KBM-7 (cell line): ENCODE measurements at regions not wholly inside any gene's neighbourhood (a gene's known extent, or its start where the extent isn't known, plus 50 kb on each side); places are given as distances from the start of the nearest gene placed in this dataset.

Source experiments
- DNase-seq: peaks from one replicate; pipeline ENCODE4 v3.0.0-alpha.2; 2015
- in situ Hi-C: fragments of 300-500 bp; cut with MboI; formaldehyde crosslinking; loops from 2 replicates; pipeline ENCODE4 v1.14.3; 2020; ENCODE audit warnings: low sequenced_read_pairs, low pct_unique_long_range_greater_than_20kb, mixed read lengths

DNA sequence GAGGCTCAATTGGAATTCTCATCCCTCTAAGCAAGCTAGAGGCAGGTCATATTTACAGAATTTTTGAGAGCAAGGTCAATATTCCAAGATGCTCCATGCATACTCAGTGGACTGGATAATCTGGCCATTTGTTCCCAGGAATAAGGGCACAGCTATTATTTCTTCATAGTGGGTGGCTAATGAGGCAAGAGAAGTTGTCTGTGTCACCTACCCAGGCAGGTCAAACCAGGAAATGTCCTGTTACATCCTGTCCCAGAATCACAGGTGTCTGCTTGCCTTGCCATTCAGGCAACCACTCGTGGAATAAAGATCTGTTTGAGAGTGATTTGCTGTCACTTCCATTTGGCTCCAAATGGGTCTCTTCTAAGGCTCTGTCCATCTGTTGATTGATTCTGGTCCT is 85.2 kb upstream of the ZP4 start:
- DNase-seq, result no peak
- in situ Hi-C loops, result no loop called here

GRCh38 chr1:237975376-237975775 is 84.7 kb upstream of the ZP4 start:
- in situ Hi-C loops, result no loop called here
- DNase-seq, result no peak

DNA sequence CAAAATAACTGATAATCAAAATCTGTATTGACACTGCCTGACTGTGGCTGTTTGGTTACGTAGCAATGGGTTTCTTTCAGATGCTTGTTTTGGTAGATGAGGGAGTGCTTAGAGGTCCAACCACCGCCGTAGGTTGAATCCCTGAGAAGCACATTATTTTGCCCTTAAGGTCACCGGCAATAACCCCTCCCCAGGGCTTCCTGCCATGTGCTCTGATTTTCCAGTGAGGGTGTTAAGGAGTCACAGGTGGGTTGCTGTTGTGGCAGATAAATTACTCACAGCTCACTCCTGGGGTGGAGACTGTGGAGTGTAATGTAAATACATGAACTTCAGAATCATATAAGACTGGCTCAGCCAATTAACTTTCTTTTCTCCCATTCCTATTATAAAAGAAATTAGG is 81.5 kb upstream of the ZP4 start:
- DNase-seq, result no peak
- in situ Hi-C loops, result no loop called here

DNA sequence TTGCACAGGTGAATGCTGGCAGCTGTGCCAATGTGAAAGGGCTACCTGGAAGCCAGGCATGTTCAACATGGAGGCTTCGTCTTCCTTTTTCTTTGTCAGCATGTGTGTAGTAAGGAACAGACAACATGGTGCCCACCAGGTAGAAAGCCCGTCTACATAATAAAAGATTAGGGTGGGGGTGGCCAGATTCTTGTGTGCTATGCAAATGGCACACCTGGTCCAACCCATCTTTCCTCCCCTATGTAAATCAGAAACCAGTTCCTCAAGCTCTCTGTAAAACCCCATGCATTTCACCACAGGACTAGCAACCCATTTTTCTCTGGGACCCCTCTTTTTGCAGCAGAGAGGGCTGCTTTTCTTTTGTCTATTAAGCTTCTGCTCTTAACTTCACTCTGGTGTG is 72.3 kb upstream of the ZP4 start:
- no peak for DNase-seq
- in situ Hi-C loops, result no loop called here

- no peak for DNase-seq
- in situ Hi-C loops, result no loop called here
Measured at GRCh38 chr1:237961754-237962153, 71.0 kb upstream of the ZP4 start.

DNA sequence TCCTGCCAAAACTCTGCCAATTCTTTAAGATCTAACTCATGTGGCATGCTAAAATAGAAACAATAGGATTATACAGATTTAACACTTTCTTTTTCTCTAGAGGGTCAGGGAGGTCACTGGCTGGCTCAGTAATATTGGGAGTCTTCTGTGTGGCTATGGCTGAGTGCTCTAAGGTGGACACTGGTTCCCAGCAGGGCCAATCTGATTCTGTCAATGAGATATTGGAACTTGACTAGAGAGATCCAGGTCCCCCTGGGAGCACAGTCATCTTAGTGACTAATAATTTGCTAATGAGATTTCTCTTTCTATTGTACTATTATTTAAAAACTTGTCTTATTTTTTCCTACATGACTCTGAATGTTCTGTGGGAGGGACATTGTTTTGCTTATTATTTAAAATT is 69.1 kb upstream of the ZP4 start:
- DNase-seq, result no peak
- in situ Hi-C loops, result no loop called here

DNA sequence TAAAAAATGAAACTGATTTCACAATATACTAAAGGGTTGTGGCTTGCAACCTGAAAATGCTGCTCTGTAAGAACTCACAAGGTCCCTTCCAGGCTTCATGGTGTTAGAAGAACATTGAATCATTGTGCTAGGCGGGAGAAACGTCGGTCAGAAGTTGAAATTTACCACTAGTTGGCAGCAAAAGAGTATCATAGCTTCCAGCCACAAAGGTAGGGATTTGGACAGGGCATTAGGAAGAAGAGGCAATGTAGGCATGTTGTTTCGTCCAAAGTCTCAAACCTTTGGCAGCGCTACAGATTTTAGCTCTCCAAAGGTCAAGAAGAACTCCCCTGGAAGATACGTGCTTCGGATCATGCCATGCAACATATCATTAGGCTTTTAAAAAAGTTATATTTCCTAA is 62.5 kb upstream of the ZP4 start:
- no peak for DNase-seq
- in situ Hi-C loops, result no loop called here
